Thyroid gland (tissue), 4 donors: ENCODE measurements at regions not wholly inside any gene's neighbourhood (a gene's known extent, or its start where the extent isn't known, plus 50 kb on each side); places are given as distances from the start of the nearest gene placed in this dataset.

Experiments
- DNase-seq, 2 donors: peaks; one replicate each; pipeline ENCODE4 v3.0.0-alpha.2; 2019
- H3K27ac ChIP-seq, 3 donors: fragments of 200-600 bp; sonication (generic); 1 replicate in 2 of 3; 2 replicates in 1 of 3; pipeline ENCODE4 v1.5.1; 2016 to 2019; ENCODE audit warnings: mild to moderate bottlenecking in 1 of 3, moderate library complexity in 1 of 3
- H3K27me3 ChIP-seq: fragments of 200-600 bp; sonication (generic); one replicate; pipeline ENCODE4 v1.5.1; 2019
- H3K36me3 ChIP-seq, 2 donors: fragments of 200-600 bp; sonication (generic); one replicate each; pipeline ENCODE4 v1.5.1; 2016 to 2019
- H3K4me1 ChIP-seq, 2 donors: fragments of 200-600 bp; sonication (generic); one replicate each; pipeline ENCODE4 v1.5.1; 2017 to 2019
- H3K4me3 ChIP-seq, 3 donors: fragments of 200-600 bp; sonication (generic); replicated peaks in 1 of 3; 1 replicate in 2 of 3; 2 replicates in 1 of 3; pipeline ENCODE4 v1.5.1; 2016; ENCODE audit warnings: mild to moderate bottlenecking in 1 of 3
- H3K9me3 ChIP-seq: fragments of 200-600 bp; sonication (generic); one replicate; pipeline ENCODE4 v1.5.1; 2017
- POLR2A ChIP-seq, 2 donors: fragments of 450-650 bp; IDR thresholded peaks; one replicate each; pipeline ENCODE4 v1.6.1; 2017; ENCODE audit warnings: antibody characterized with exemption in 2 of 2, mild to moderate bottlenecking in 2 of 2, moderate library complexity in 1 of 2
- WGBS, 2 donors: methylation state at CpG; one replicate each; pipeline ENCODE4 v1.1.5; 2017; 5-methylcytosine and 5-hydroxymethylcytosine counted together
- intact Hi-C: fragments of 100-400 bp; cut with DNase I; formaldehyde crosslinking; loops from one replicate; pipeline ENCODE4 v1.15.1; 2023
- TF ChIP-seq, protein P1 (sequence below), 6 experiments: fragments of 200-600 bp in 3 of 6; fragments of 450-650 bp in 3 of 6; sonication (generic) in 3 of 6; IDR thresholded peaks; one replicate each; pipeline ENCODE4 v1.5.1; 2016 to 2019; ENCODE audit warnings: antibody characterized with exemption in 6 of 6, mild to moderate bottlenecking in 2 of 6, inconsistent platforms in 1 of 6, moderate library complexity in 1 of 6

DNA sequence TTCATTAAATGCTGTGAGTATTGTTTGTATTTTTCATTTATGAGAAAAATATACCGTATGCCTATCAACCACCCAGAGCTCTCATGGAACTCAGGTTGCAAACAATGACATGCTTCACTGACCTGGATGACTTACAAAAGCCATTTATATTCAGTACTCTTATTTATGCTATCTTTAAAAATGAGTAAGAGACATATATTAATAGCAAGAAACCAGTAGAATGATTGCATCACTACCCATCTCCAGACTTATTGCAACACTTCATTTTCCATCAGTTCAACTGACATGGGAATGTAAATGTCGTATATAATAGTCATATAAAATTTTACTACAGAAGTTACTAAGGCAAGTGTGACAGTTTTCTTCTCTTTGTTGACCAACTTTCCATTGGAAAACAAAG is 69.1 kb downstream of the OTP start:
- no peaks in the 10 kb centered on the region for H3K27me3 ChIP-seq
- 74 to 78% methylated on average over 2 of the region's 2 CpGs for WGBS, 2 donors
- no peaks in the 10 kb centered on the region for H3K36me3 ChIP-seq
- DNase-seq: no peak
- intact Hi-C loops: no loop called here
- H3K4me3 ChIP-seq: no peak overlapping the region
- no peaks in the 10 kb centered on the region for H3K9me3 ChIP-seq
- TF ChIP-seq, protein P1, sequence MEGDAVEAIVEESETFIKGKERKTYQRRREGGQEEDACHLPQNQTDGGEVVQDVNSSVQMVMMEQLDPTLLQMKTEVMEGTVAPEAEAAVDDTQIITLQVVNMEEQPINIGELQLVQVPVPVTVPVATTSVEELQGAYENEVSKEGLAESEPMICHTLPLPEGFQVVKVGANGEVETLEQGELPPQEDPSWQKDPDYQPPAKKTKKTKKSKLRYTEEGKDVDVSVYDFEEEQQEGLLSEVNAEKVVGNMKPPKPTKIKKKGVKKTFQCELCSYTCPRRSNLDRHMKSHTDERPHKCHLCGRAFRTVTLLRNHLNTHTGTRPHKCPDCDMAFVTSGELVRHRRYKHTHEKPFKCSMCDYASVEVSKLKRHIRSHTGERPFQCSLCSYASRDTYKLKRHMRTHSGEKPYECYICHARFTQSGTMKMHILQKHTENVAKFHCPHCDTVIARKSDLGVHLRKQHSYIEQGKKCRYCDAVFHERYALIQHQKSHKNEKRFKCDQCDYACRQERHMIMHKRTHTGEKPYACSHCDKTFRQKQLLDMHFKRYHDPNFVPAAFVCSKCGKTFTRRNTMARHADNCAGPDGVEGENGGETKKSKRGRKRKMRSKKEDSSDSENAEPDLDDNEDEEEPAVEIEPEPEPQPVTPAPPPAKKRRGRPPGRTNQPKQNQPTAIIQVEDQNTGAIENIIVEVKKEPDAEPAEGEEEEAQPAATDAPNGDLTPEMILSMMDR (IDR thresholded peaks at IDR 0.05): no peak
- TF ChIP-seq POLR2A (IDR thresholded peaks at IDR 0.05): no peak
- H3K27ac ChIP-seq: no peak overlapping the region
- H3K4me1 ChIP-seq: no peaks in the 10 kb centered on the region

DNA sequence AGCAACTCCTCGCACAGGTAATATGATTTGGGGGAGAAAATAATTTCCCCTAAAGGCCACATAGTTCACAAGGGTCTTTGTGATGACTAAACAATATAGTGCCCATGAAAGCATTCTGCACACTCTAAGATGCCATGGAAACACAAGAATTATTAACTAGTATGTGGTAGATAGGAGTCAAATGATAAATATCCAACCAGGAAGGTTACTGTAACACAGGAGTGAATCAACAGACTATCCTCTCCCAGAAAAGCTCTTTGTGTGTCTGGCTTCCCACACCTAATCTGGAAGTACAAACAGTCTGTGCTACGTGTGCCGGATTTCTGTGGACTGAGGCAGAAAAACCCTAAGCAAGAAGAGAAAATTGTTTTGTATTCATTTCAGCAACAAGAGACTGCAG is 70.0 kb downstream of the OTP start:
- no peak for TF ChIP-seq POLR2A (IDR thresholded peaks at IDR 0.05)
- TF ChIP-seq, protein P1 (IDR thresholded peaks at IDR 0.05): no peak
- no peak overlapping the region for H3K27ac ChIP-seq
- 76 to 81% methylated on average over 3 of the region's 3 CpGs for WGBS, 2 donors
- no peaks in the 10 kb centered on the region for H3K27me3 ChIP-seq
- no peak overlapping the region for H3K4me3 ChIP-seq
- no peaks in the 10 kb centered on the region for H3K9me3 ChIP-seq
- intact Hi-C loops: no loop called here
- no peak for DNase-seq
- no peaks in the 10 kb centered on the region for H3K36me3 ChIP-seq
- no peaks in the 10 kb centered on the region for H3K4me1 ChIP-seq

DNA sequence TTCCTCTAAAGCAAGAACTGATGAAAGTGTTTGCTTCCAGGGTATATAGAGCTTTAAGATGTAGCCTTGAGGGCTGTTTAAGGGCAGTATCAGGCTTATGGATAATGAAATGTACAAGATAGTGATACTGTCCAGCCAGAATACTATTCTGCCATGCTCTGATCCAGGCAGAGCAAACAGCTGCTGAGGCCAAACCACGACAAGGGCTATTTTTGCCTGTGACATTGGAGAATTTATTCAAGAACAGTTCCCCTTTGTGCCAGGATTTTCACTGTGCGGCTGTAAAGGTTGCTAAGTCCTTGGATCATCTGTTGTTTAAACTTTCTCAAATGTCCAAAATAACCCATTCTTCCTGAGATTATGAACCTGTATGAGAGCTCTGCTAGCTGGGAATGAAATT is 70.4 kb downstream of the OTP start:
- no peak overlapping the region for H3K27ac ChIP-seq
- intact Hi-C loops: no loop called here
- TF ChIP-seq, protein P1 (IDR thresholded peaks at IDR 0.05): no peak
- TF ChIP-seq POLR2A (IDR thresholded peaks at IDR 0.05): no peak
- no peak overlapping the region for H3K4me3 ChIP-seq
- DNase-seq: no peak
- H3K9me3 ChIP-seq: no peaks in the 10 kb centered on the region
- H3K27me3 ChIP-seq: no peaks in the 10 kb centered on the region
- 56 to 81% methylated on average over 2 of the region's 2 CpGs for WGBS, 2 donors
- no peaks in the 10 kb centered on the region for H3K4me1 ChIP-seq
- no peaks in the 10 kb centered on the region for H3K36me3 ChIP-seq

DNA sequence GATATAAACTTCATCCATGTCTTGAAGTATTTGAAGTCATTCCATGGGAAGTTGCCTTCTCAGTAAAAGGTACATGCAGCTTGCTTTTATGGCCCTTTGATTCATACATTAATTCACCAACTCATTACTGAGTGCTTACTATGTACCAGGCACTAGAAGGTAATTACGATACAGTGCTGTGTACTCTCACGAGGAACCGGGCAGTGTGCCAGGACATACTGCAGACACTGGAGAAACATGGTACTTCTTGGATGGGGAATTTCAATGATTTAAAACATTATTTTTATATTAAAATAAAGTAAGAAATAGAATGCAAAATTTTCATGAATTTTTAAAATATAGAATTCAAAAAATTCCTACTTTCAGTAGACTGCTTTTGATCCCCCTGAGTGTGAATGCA is 71.4 kb upstream of the WDR41 start:
- Histone ChIP-seq H3K4me3 (no peak overlapping the region), H3K36me3 (no peaks in the 10 kb centered on the region), H3K27ac (no peak overlapping the region), H3K27me3 (no peaks in the 10 kb centered on the region), H3K4me1 (no peaks in the 10 kb centered on the region), H3K9me3 (no peaks in the 10 kb centered on the region)
- peak; percentile 18 to 20 for DNase-seq
- intact Hi-C loops: no loop called here
- 46 to 56% methylated on average over 3 of the region's 3 CpGs for WGBS, 2 donors
- TF ChIP-seq POLR2A (IDR thresholded peaks at IDR 0.05): no peak
- TF ChIP-seq, protein P1 (IDR thresholded peaks at IDR 0.05): no peak

DNA sequence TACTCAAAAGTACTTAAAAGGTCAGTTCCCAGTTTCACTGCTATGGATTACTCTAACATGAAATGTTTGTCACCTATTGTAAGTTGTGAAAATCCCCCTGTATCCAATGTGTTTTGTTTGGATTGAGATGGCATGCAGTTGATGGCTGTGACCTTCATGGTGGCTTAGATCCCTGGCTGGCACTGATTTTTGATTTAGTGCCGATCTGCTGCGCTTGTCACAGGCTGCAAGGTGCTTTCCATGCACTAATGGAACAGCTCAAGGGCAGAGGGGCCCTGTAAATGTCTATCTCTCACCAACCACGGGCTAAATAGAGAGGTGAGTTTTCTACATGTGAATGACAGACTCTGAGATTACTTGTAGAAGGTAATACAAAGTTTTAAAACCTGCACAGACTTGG is 69.8 kb upstream of the WDR41 start:
- Histone ChIP-seq H3K36me3 (no peaks in the 10 kb centered on the region), H3K27ac (no peak overlapping the region), H3K27me3 (no peaks in the 10 kb centered on the region), H3K4me3 (no peak overlapping the region), H3K9me3 (no peaks in the 10 kb centered on the region), H3K4me1 (no peaks in the 10 kb centered on the region)
- TF ChIP-seq, protein P1 (IDR thresholded peaks at IDR 0.05): no peak
- no peak for TF ChIP-seq POLR2A (IDR thresholded peaks at IDR 0.05)
- intact Hi-C loops: no loop called here
- 62 to 77% methylated on average over 3 of the region's 3 CpGs for WGBS, 2 donors
- DNase-seq: no peak
